HG02610 (cell line): ENCODE measurements at regions not wholly inside any gene's neighbourhood (a gene's known extent, or its start where the extent isn't known, plus 50 kb on each side); places are given as distances from the start of the nearest gene placed in this dataset.

Source experiments
- ATAC-seq: cut with Tn5 transposase; IDR thresholded peaks from one replicate; pipeline ENCODE4 v1.9.1; 2021; ENCODE audit warnings: mild to moderate bottlenecking, moderate library complexity; ENCODE audit not compliant: unreplicated experiment

DNA sequence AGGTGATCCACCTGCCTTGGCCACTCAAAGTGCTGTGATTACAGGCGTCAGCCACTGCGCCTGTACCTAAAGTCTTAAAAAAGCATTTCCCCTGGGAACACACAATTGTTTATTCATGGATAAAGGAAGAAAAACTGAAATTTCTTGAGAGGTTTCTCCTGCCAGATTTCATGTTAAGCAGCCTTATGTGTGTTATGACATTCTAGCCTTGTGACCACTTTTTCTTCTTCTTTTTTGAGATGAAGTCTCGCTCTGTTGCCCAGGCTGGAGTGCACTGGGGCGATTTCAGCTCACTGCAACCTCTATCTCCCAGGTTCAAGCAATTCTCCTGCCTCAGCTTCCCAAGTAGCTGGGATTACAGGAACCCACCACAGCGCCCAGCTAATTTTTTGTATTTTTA lies 57.8 kb upstream of the PLAC8 start:
- no peak for ATAC-seq

DNA sequence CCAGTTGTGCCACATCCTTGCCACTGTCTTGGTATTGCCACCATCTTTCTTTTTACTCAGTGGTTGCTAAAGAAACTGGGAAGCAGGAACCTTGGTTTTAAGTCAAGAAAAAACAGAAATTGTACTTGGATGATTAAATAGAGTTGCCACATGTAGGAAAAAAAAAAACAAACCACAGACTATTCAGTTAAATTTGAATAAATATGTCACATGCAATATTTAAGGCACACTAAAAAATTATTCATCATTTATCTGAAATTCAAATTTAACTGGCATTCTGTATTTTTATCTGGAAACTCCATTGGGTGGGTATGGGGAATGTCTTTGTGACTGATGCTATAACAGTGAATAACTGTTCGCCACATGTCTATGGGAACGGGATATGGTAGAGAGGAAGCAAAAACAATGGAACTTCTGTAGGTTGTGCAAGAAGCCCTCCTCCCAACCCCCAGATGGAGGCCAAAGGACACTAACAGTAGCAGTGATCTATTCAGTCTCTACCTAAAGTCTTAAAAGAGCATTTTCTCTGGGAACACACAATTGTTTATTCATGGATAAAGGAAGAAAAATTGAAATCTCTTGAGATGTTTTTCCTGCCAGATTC lies 57.0 kb upstream of the PLAC8 start:
- ATAC-seq, result no peak

DNA sequence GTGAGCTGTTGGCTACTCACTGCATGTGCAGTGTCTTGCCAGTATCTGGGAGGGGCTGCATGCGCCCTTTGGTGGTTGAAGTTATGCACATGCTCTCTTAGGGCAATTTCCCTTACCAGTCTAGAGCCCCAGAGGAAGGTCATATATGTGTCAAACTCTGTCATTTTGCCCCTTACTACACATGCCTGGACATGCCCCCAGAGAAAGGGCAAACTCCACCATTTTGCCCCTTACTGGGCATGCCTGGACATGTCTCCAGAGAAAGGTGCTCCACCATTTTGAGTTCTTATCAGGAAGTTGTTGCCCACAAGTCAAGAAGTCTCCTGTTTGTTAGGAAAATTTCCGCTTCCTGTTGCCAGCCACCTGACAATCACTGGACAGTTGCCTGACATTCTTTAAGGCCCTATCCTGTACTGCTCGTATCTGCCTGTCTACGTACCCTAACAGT lies 56.4 kb upstream of the PLAC8 start:
- no peak for ATAC-seq
